Stimulated activated CD4-positive, alpha-beta T cell treated with anti-CD3 and anti-CD28 coated beads, Interleukin-4, amount 100 ng/mL, for 48 hours (primary cell): ENCODE measurements at regions not wholly inside any gene's neighbourhood (a gene's known extent, or its start where the extent isn't known, plus 50 kb on each side); places are given as distances from the start of the nearest gene placed in this dataset.
"Not testable (repeated sequence)": the region's sequence is repeated elsewhere in the genome, so short reads cannot be mapped to it uniquely, and the experiment has no call there.

ENCODE experiments used
- DNase-seq, 2 donors: peaks; one replicate each; pipeline ENCODE4 v3.0.0-alpha.2; 2020; ENCODE audit warnings: low read depth in 2 of 2

- no peak for DNase-seq
These were observed 55.2 kb upstream of the MDM1 start for GRCh38 chr12:68387338-68387737.

- DNase-seq: no peak
These were observed 57.1 kb upstream of the MDM1 start for GRCh38 chr12:68389305-68389704.

GRCh38 chr12:68391937-68392336, 59.8 kb upstream of the MDM1 start:
- no peak for DNase-seq

GRCh38 chr12:68392376-68392775, 60.2 kb upstream of the MDM1 start:
- DNase-seq: no peak

DNA sequence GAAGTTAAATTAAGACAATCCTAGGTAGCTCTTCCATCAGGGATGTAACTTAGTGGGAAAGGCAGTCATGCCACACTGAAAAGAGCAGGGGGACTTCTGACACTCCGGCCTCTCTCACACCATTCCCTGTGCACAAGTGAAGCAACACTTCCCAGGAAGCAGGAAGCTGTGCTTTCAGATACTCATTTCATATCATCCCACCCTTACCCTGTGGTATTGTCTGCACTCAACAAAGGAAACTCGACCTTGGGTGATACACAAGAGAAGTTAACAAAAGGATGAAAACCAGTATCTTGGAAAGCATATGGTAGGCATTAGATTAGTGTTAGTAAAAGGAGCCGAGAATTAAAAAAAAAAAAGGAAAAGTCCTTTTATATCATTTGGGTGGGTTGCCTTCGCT, 61.3 kb upstream of the MDM1 start:
- DNase-seq: no peak

- DNase-seq: no peak
These were observed 65.5 kb upstream of the MDM1 start for GRCh38 chr12:68397566-68398158.

DNA sequence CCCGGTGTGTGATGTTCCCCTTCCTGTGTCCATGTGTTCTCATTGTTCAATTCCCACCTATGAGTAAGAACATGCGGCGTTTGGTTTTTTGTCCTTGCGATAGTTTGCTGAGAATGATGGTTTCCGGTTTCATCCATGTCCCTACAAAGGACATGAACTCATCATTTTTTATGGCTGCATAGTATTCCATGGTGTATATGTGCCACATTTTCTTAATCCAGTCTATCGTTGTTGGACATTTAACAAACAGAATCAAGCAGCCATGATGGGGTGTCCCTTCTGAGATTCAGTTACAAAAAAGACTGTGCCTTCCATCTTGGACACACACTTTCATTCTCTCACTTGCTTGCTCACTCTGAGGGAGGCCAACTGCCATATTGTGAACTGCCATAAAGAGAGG, 66.5 kb upstream of the MDM1 start:
- DNase-seq: not testable (repeated sequence)

- no peak for DNase-seq
These were observed 68.2 kb upstream of the MDM1 start for GRCh38 chr12:68400226-68400829.

DNA sequence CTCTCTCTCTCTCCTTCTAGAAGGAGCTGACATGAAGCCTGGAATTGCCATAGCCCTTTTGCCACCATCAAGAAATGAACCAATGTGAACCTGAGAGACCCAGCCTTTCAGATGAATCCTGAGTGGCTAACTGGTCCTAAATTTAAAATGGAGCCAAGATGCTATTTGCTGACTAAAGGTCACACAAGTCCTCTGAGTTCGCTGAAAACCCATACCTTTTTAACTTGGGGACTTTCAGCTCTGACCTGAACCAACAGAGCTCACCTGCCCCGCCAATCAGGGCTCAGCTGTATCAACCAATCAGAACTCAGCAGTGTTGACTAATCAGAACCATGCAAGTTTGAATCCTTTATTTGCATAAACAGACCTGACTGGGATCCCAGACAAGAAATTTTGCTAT, 70.3 kb upstream of the MDM1 start:
- DNase-seq: no peak

- no peak for DNase-seq
These were observed 71.1 kb upstream of the MDM1 start for GRCh38 chr12:68403296-68403695.

DNA sequence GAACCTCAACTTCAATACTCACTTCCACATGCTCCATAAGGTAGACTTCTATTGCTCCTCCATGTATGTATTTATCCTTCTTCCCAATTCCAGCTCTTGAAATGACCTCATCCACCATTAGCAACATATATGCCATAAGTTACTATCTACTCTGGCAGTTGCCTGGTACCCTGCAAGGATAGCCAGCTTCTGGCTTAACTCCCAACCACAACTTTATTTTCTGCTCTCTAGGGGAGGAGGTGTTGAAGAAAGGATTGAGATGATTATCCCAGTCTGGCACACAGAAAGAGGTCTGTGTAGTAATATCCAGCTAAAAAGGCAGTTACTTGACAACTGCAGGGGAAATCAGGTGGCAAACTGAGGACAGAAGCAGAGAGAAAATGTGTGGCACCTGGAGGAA, 71.5 kb upstream of the MDM1 start:
- no peak for DNase-seq

DNA sequence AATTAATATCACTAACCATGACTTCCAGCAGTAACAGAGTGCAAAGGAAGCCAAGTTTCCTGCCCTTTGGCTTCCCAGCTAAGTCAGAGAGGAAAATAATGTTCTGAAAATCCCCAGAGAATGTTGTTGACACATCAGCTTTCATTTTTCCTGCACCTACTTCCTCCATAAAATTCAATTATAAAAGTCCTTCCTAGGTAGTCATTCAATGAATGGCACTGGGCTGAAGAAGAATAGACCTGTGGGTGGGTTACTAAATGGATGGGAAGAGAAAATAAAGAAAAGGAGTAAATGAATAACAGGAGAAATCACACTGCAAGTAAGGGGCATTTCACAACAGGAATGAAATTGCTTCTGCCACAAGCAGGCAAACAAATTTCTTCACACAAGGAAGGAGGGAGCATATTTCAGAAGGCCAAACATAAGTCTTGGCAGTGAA, 73.2 kb upstream of the MDM1 start:
- DNase-seq: no peak

DNA sequence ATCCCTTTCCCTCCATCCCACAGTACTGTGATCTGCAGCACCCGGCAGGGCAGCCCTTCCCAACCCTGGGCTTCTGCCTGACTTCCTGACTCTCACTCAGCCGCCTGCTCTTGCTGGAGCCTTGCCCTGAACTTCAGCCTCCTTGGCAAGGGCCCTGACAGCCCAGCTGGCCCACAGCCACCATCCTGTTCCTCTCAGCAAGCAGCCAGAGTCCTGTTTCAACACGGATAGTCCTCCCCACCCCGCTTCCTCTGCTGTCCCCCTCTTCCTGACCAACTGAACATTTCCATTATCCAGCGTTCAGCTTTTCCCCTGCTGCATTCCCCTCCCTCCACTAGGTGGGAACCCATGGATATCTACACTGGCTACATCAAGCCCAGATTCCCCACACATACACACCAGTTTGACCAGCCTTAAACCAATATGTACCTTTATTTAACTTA, 74.0 kb upstream of the MDM1 start:
- DNase-seq: no peak

DNA sequence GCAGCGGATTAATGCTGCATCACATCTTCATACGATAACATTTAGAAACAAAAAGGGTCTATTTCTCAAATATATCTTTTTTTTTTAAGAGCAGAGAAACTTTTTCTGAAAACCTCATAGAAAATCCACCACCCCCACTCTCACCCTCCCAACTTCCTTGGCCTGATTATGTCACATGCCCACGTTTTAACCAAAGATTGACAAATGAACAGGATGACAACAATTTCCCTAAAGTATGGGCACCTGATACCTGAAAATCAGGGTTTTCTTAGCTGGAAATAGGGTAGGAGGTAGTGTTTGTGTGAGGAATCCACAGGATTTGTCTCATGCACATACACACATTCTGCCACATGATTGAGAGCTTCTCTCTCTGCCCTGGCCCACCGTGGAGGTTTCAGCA, 74.7 kb upstream of the MDM1 start:
- no peak for DNase-seq

- DNase-seq: no peak
These were observed 78.0 kb upstream of the MDM1 start for GRCh38 chr12:68410018-68410660.

GRCh38 chr12:68411371-68411770, 79.2 kb upstream of the MDM1 start:
- no peak for DNase-seq

GRCh38 chr12:68414988-68415387, 82.8 kb upstream of the MDM1 start:
- no peak for DNase-seq

- no peak for DNase-seq
These were observed 84.2 kb upstream of the MDM1 start for GRCh38 chr12:68416350-68416749.

GRCh38 chr12:68416826-68417225, 84.7 kb upstream of the MDM1 start:
- DNase-seq: no peak

- no peak for DNase-seq
These were observed 85.9 kb upstream of the MDM1 start for GRCh38 chr12:68418137-68418460.

DNA sequence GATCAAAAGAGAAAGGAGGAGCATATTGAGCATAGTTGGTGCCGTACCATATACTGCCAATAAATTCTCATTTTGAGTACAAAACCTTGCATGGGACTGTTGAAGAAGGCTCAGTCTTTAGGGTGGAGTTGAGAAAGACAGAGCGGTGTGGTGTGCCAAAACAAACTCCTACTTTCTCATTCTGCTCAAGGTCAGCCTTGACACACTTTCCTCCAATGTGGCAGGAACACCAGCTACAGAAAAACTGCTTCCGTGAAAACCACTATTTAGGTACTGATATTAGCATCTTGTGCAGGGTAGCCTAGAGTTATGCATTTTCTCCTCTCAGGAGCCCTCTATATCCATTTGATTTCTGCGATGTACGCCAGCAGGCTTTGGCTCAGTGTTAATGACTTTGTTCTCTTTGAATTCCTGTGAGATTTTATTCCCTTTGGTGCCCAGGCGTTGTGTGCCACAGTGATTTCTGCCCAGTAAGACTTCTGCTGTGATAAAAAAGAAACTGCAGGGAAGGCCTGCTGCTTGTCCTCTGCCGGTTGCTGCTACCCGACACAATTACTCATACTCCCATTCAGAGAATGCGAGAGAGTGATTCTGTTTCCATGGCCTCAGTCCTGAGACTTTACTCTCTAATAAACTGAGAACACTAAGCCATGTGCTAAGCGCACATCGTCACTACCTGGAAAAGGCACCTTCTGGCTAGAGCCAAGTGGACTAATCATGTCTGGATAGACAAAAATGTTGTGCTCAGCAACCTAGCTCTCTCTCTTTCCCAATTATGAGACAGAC, 88.3 kb upstream of the MDM1 start:
- DNase-seq: no peak

DNA sequence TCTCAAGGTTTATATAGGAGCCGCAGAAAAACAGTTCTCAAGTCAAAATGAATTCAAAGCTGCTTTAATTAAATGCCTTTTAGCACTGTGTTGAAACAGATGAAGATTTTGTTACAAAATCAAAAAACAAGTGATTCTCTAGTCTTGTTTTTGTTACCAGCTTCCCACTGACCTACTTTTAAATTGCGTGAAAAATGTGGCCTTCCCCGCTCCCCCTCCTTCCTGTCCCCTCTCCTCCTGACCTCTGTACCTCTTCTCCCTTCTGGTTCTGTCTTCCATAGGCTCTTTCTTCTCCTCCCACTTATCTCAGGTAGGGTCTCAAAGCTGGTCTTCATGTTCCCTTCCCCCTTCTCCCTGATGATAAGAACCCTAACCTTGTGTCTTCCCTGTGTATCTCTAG, 90.0 kb upstream of the MDM1 start:
- no peak for DNase-seq
